ENCODE measurements at regions not wholly inside any gene's neighbourhood (a gene's known extent, or its start where the extent isn't known, plus 50 kb on each side); places are given as distances from the start of the nearest gene placed in this dataset.

- TF ChIP-seq, protein P1, sequence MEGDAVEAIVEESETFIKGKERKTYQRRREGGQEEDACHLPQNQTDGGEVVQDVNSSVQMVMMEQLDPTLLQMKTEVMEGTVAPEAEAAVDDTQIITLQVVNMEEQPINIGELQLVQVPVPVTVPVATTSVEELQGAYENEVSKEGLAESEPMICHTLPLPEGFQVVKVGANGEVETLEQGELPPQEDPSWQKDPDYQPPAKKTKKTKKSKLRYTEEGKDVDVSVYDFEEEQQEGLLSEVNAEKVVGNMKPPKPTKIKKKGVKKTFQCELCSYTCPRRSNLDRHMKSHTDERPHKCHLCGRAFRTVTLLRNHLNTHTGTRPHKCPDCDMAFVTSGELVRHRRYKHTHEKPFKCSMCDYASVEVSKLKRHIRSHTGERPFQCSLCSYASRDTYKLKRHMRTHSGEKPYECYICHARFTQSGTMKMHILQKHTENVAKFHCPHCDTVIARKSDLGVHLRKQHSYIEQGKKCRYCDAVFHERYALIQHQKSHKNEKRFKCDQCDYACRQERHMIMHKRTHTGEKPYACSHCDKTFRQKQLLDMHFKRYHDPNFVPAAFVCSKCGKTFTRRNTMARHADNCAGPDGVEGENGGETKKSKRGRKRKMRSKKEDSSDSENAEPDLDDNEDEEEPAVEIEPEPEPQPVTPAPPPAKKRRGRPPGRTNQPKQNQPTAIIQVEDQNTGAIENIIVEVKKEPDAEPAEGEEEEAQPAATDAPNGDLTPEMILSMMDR (optimal IDR thresholded peaks at IDR 0.05 in 1 of 3, IDR thresholded peaks at IDR 0.05 in 1 of 3, conservative IDR thresholded peaks at IDR 0.05 in 1 of 3; ENCODE audit: extremely low read depth in 1 of 3, insufficient read depth in 2 of 3, low read length in 3 of 3): no peak
- no peak for TF ChIP-seq EZH2 (IDR thresholded peaks at IDR 0.05; ENCODE audit: low read length)
Observed at GRCh38 chr9:85344901-85345300, 396.9 kb downstream of the AGTPBP1 start.
